ENCODE measurements at regions not wholly inside any gene's neighbourhood (a gene's known extent, or its start where the extent isn't known, plus 50 kb on each side); places are given as distances from the start of the nearest gene placed in this dataset.

DNA sequence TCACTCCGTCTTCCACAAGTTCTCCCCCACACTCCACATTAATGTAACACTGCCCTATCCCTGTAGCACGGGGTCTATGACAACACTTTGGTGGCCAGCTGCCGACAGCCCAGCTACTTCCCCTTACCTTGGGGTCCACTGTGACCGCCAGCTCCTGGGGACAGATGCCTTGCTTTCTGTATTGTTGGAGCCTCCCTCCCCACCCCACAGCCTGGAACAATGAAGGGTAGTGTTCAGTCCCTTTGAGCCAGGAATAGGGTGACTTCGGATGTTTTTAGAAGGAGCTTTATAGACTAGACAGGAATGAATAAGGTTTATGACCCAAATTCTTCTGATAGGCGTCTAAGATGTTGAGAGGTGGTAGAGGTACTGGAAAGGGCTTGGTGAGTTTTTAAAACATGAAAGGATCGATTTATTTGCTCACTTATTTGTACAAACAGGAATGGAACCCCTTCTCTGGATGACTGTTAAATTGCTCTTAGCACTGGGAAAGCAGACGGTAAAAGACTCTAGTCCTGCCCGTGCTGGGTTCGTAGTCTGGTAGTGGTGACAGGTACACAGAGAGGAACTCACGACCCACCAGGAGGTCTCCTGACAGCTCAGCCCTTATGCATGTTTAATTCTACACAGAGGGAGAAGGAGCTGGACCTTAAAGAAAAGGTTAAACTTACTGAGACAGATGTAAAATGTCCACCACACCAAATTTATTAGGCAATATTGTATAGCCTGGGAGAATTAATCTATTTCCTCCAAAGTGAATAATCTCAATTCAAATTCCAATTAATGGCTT lies 90.9 kb downstream of the MYCN start:
- POLR2A ChIA-PET: no interaction called here
- TF ChIP-seq ZNF384 (IDR thresholded peaks at IDR 0.05): no peak
- no peak for TF ChIP-seq PKNOX1 (IDR thresholded peaks at IDR 0.05)
- no peak for TF ChIP-seq FOXM1 (IDR thresholded peaks at IDR 0.05; ENCODE audit: borderline replicate concordance)
- TF ChIP-seq CTBP1 (IDR thresholded peaks at IDR 0.05; ENCODE audit: borderline replicate concordance): no peak
- TF ChIP-seq ELF4 (IDR thresholded peaks at IDR 0.05): no peak
- no peak for TF ChIP-seq ARNT (IDR thresholded peaks at IDR 0.05)
- TF ChIP-seq FOXA1 (IDR thresholded peaks at IDR 0.05): no peak
- TF ChIP-seq TARDBP (IDR thresholded peaks at IDR 0.05): no peak
- TF ChIP-seq LEF1 (IDR thresholded peaks at IDR 0.05; ENCODE audit: borderline replicate concordance): no peak
- no peak for TF ChIP-seq HDGF (IDR thresholded peaks at IDR 0.05; ENCODE audit: borderline replicate concordance)
- no peak for TF ChIP-seq L3MBTL2 (conservative IDR thresholded peaks at IDR 0.05)
- TF ChIP-seq NFRKB (IDR thresholded peaks at IDR 0.05): no peak
- TF ChIP-seq FOXK2 (IDR thresholded peaks at IDR 0.05): no peak
- no peak for TF ChIP-seq SP1 (IDR thresholded peaks at IDR 0.05)
- TF ChIP-seq BHLHE40 (IDR thresholded peaks at IDR 0.05; ENCODE audit: borderline replicate concordance): no peak
- no peak for TF ChIP-seq SUZ12 (IDR thresholded peaks at IDR 0.05)
- DNase-seq (ENCODE audit: extremely low spot score): no peak
- CTCF ChIA-PET: no interaction called here

GRCh38 chr2:16030206-16031057 lies 90.1 kb downstream of the MYCN start:
- TF ChIP-seq LEF1 (IDR thresholded peaks at IDR 0.05; ENCODE audit: borderline replicate concordance) (no peak), FOXK2 (IDR thresholded peaks at IDR 0.05) (no peak), HDGF (IDR thresholded peaks at IDR 0.05; ENCODE audit: borderline replicate concordance) (no peak), TARDBP (IDR thresholded peaks at IDR 0.05) (no peak), ZNF384 (IDR thresholded peaks at IDR 0.05) (no peak), PKNOX1 (IDR thresholded peaks at IDR 0.05) (no peak), SUZ12 (IDR thresholded peaks at IDR 0.05) (no peak), ARNT (IDR thresholded peaks at IDR 0.05) (no peak), CTBP1 (IDR thresholded peaks at IDR 0.05; ENCODE audit: borderline replicate concordance) (no peak), SP1 (IDR thresholded peaks at IDR 0.05) (no peak), FOXA1 (IDR thresholded peaks at IDR 0.05) (no peak)
- ChIA-PET POLR2A (no interaction called here), CTCF (no interaction called here)
- DNase-seq (ENCODE audit: extremely low spot score): no peak

DNA sequence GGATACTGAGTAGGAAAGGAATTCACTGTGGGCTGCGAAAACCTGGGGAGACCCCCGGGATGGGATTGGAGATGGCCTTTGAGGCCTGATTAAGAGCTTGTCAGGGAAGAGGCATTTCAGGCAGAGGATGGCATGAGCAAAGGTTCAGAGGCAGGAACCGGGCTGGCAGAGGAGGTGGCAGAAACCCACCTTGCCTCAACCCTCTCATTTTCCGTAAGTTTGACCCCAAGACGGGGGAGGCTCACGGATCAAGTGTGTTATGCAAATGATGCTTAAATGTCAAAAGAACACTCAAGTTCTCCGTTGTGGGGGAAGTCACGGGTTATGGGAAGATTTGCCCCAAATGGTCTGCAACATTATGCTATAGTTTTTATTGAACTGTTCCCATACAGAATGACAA lies 88.3 kb downstream of the MYCN start:
- POLR2A ChIA-PET: no interaction called here
- TF ChIP-seq HDGF (IDR thresholded peaks at IDR 0.05; ENCODE audit: borderline replicate concordance): no peak
- no peak for TF ChIP-seq BHLHE40 (IDR thresholded peaks at IDR 0.05; ENCODE audit: borderline replicate concordance)
- no peak for TF ChIP-seq L3MBTL2 (conservative IDR thresholded peaks at IDR 0.05)
- no peak for TF ChIP-seq FOXK2 (IDR thresholded peaks at IDR 0.05)
- TF ChIP-seq TARDBP (IDR thresholded peaks at IDR 0.05): no peak
- no peak for TF ChIP-seq FOXM1 (IDR thresholded peaks at IDR 0.05; ENCODE audit: borderline replicate concordance)
- TF ChIP-seq PKNOX1 (IDR thresholded peaks at IDR 0.05): no peak
- TF ChIP-seq SP1 (IDR thresholded peaks at IDR 0.05): no peak
- CTCF ChIA-PET: no interaction called here
- DNase-seq (ENCODE audit: extremely low spot score): no peak

DNA sequence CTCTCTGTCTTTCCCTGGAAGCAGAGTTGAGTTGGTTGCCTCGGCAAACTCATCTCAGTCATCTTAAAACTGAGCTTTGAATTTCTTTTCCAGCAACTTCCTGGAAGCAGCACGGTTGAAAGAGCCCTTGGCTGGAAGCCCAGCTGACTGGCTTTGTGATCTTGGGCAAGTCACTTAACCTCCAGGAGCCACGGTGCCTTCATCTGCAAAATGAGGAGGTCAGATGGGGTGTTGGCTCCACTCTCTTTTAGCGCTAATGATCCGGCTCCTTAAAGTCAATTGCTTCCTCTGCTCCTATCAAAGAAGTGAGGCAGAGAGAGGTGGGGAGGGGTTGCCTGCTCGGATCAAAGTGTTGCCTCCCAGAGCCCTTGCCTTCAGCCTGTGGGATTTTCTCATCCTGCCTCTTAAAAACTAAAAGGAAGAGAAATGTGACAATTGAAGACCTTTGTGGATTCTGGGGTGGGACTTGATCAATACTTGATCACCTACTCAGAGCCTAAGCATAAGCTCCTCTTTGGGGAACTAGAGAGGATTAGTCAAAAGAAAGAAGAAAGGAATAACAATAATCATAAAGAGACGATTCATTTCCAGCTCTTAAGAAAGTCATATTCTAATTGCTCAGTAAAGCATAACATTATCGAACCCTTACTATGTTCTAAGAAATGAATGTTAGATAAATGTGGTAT lies 86.6 kb downstream of the MYCN start:
- DNase-seq (ENCODE audit: extremely low spot score): no peak
- ChIA-PET CTCF (no interaction called here), POLR2A (no interaction called here)
- no peak for TF ChIP-seq BHLHE40 (IDR thresholded peaks at IDR 0.05; ENCODE audit: borderline replicate concordance)
- TF ChIP-seq ARNT (IDR thresholded peaks at IDR 0.05): no peak
- TF ChIP-seq CTBP1 (IDR thresholded peaks at IDR 0.05; ENCODE audit: borderline replicate concordance): no peak

GRCh38 chr2:16025876-16026640 lies 85.7 kb downstream of the MYCN start:
- no peak for TF ChIP-seq ZNF384 (IDR thresholded peaks at IDR 0.05)
- TF ChIP-seq LEF1 (IDR thresholded peaks at IDR 0.05; ENCODE audit: borderline replicate concordance): no peak
- no peak for TF ChIP-seq HDGF (IDR thresholded peaks at IDR 0.05; ENCODE audit: borderline replicate concordance)
- no peak for TF ChIP-seq FOXK2 (IDR thresholded peaks at IDR 0.05)
- no peak for TF ChIP-seq FOXA1 (IDR thresholded peaks at IDR 0.05)
- no peak for TF ChIP-seq TARDBP (IDR thresholded peaks at IDR 0.05)
- no peak for TF ChIP-seq ARNT (IDR thresholded peaks at IDR 0.05)
- no peak for TF ChIP-seq BHLHE40 (IDR thresholded peaks at IDR 0.05; ENCODE audit: borderline replicate concordance)
- ChIA-PET POLR2A (no interaction called here), CTCF (no interaction called here)
- no peak for DNase-seq (ENCODE audit: extremely low spot score)
